ENCODE measurements at regions not wholly inside any gene's neighbourhood (a gene's known extent, or its start where the extent isn't known, plus 50 kb on each side); places are given as distances from the start of the nearest gene placed in this dataset.

- H3K36me3 ChIP-seq: no peaks in the 10 kb centered on the region
- no peak overlapping the region for H3K27ac ChIP-seq
- intact Hi-C loops (cut with DNase I): no loop called here
- 81 to 92% methylated on average over 1 of the region's 1 CpG for WGBS, 2 donors
- H3K9me3 ChIP-seq: no peaks in the 10 kb centered on the region
- H3K4me1 ChIP-seq: no peaks in the 10 kb centered on the region
- DNase-seq: no peak
- H3K4me3 ChIP-seq: no peak overlapping the region
- H3K27me3 ChIP-seq: no peaks in the 10 kb centered on the region
- TF ChIP-seq CTCF (IDR thresholded peaks at IDR 0.05) (no peak), POLR2AphosphoS5 (IDR thresholded peaks at IDR 0.05) (no peak), EP300 (IDR thresholded peaks at IDR 0.05) (no peak), POLR2A (IDR thresholded peaks at IDR 0.05) (no peak)
Observed at GRCh38 chr4:12408364-12408763, 979.7 kb upstream of the HS3ST1 start.

GRCh38 chr4:12403175-12403574 is 974.5 kb upstream of the HS3ST1 start:
- WGBS, 2 donors: 88 to 89% methylated on average over 2 of the region's 2 CpGs
- no peak for DNase-seq
- intact Hi-C loops (cut with DNase I): no loop called here
- Histone ChIP-seq H3K4me3 (no peak overlapping the region), H3K36me3 (no peaks in the 10 kb centered on the region), H3K27me3 (no peaks in the 10 kb centered on the region), H3K27ac (no peak overlapping the region), H3K9me3 (no peaks in the 10 kb centered on the region), H3K4me1 (no peaks in the 10 kb centered on the region)
- no peak for TF ChIP-seq POLR2A (IDR thresholded peaks at IDR 0.05)
- TF ChIP-seq POLR2AphosphoS5 (IDR thresholded peaks at IDR 0.05): no peak
- no peak for TF ChIP-seq EP300 (IDR thresholded peaks at IDR 0.05)
- TF ChIP-seq CTCF (IDR thresholded peaks at IDR 0.05): no peak

GRCh38 chr4:12399781-12400180 is 971.1 kb upstream of the HS3ST1 start:
- no peak for DNase-seq
- peaks cover 0 to under 1% (median 0%) of the 10 kb centered on the region in 4 donors for H3K4me1 ChIP-seq
- TF ChIP-seq EP300 (IDR thresholded peaks at IDR 0.05) (no peak), CTCF (IDR thresholded peaks at IDR 0.05) (no peak), POLR2AphosphoS5 (IDR thresholded peaks at IDR 0.05) (no peak), POLR2A (IDR thresholded peaks at IDR 0.05) (no peak)
- no peak overlapping the region for H3K27ac ChIP-seq
- H3K4me3 ChIP-seq: no peak overlapping the region
- H3K36me3 ChIP-seq: no peaks in the 10 kb centered on the region
- intact Hi-C loops (cut with DNase I): no loop called here
- H3K27me3 ChIP-seq: no peaks in the 10 kb centered on the region
- no peaks in the 10 kb centered on the region for H3K9me3 ChIP-seq
- 43 to 50% methylated on average over 4 of the region's 4 CpGs for WGBS, 2 donors

GRCh38 chr4:12393631-12394262 is 965.1 kb upstream of the HS3ST1 start:
- intact Hi-C loops (cut with DNase I): no loop called here
- Histone ChIP-seq H3K27me3 (no peaks in the 10 kb centered on the region), H3K9me3 (no peaks in the 10 kb centered on the region), H3K36me3 (no peaks in the 10 kb centered on the region), H3K27ac (peak overlapping the region in 2 of 4 donors; percentile 24 to 29), H3K4me1 (peaks cover 0 to 19% (median 5%) of the 10 kb centered on the region in 4 donors), H3K4me3 (no peak overlapping the region)
- no peak for DNase-seq
- TF ChIP-seq POLR2AphosphoS5 (IDR thresholded peaks at IDR 0.05) (peak in 3 of 4 donors; percentile 15 to 53 (median 46)), POLR2A (IDR thresholded peaks at IDR 0.05) (no peak), EP300 (IDR thresholded peaks at IDR 0.05) (peak in 2 of 4 donors; percentile 16 to 23)
- 54 to 66% methylated on average over 2 of the region's 2 CpGs for WGBS, 2 donors

GRCh38 chr4:12389604-12390003 is 960.9 kb upstream of the HS3ST1 start:
- H3K36me3 ChIP-seq: no peaks in the 10 kb centered on the region
- no peak for DNase-seq
- H3K9me3 ChIP-seq: no peaks in the 10 kb centered on the region
- no peaks in the 10 kb centered on the region for H3K27me3 ChIP-seq
- no peak overlapping the region for H3K4me3 ChIP-seq
- TF ChIP-seq CTCF (IDR thresholded peaks at IDR 0.05) (no peak), EP300 (IDR thresholded peaks at IDR 0.05) (no peak), POLR2A (IDR thresholded peaks at IDR 0.05) (no peak), POLR2AphosphoS5 (IDR thresholded peaks at IDR 0.05) (no peak)
- no peak overlapping the region for H3K27ac ChIP-seq
- H3K4me1 ChIP-seq: peaks cover 0 to 16% (median 5%) of the 10 kb centered on the region in 4 donors
- 97% methylated on average over 2 of the region's 2 CpGs for WGBS, 2 donors
- intact Hi-C loops (cut with DNase I): no loop called here

Data from sigmoid colon (tissue), 6 donors.